ENCODE measurements at regions not wholly inside any gene's neighbourhood (a gene's known extent, or its start where the extent isn't known, plus 50 kb on each side); places are given as distances from the start of the nearest gene placed in this dataset.

DNA sequence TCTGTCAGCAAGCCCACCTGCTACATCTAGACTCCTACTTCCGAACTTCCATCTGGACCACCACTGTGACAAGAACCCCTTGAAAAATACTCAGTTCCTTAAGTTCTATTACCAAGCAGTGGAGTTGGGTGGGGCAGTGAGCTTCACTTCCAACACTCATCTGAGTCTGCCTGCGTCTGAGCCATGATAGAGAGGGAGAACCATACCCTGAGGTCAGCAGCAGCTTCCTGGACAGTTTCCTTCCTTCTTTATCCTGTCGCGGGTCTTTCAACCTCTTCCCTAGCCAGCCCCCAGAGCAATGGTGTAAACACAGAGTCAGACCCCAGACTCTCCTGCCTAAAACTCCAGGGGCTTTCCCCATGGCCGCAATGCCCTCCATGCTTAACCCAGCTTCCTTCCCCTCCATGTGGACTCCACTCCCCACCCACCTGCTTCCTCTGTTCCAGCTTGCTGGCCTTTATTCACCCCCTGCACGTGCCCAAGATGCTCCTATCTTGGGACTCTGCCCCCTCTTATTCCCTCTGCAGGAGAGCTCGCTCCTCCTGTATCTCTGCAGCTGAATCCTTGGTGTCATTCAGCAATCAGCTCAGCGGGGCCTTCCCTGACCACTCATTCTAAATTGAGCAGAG, 211.2 kb downstream of the SHQ1 start:
- CTCF ChIA-PET, result no interaction called here
- no peaks in the 10 kb centered on the region for H4K20me1 ChIP-seq (replicated peaks; ENCODE audit: control insufficient read depth, extremely low read depth, insufficient read depth, low read length)

More for the DNA sequence above, 211.2 kb downstream of the SHQ1 start:
- no peak overlapping the region for H3K27ac ChIP-seq (ENCODE audit: insufficient read depth, low read depth, low read length)
- FAIRE-seq (no peak), DNase-seq (ENCODE audit: low read depth, low spot score) (no peak)
- TF ChIP-seq POLR2AphosphoS5 (IDR thresholded peaks at IDR 0.05; ENCODE audit: insufficient read depth, low read depth, low read length) (no peak), FOS (IDR thresholded peaks at IDR 0.05; ENCODE audit: borderline replicate concordance, insufficient read depth, low read length) (no peak), EZH2 (IDR thresholded peaks at IDR 0.05; ENCODE audit: borderline replicate concordance, low read depth, low read length, severe bottlenecking) (no peak), MYC (IDR thresholded peaks at IDR 0.05; ENCODE audit: low read depth, low read length) (no peak), JUN (IDR thresholded peaks at IDR 0.05; ENCODE audit: borderline replicate concordance, insufficient read depth, insufficient read length, low read depth) (no peak), GATA2 (IDR thresholded peaks at IDR 0.05; ENCODE audit: insufficient read depth, insufficient read length, low read depth, low read length) (no peak), POLR2A (IDR thresholded peaks at IDR 0.05; ENCODE audit: low read depth, low read length) (no peak)
- TF ChIP-seq, protein P1, sequence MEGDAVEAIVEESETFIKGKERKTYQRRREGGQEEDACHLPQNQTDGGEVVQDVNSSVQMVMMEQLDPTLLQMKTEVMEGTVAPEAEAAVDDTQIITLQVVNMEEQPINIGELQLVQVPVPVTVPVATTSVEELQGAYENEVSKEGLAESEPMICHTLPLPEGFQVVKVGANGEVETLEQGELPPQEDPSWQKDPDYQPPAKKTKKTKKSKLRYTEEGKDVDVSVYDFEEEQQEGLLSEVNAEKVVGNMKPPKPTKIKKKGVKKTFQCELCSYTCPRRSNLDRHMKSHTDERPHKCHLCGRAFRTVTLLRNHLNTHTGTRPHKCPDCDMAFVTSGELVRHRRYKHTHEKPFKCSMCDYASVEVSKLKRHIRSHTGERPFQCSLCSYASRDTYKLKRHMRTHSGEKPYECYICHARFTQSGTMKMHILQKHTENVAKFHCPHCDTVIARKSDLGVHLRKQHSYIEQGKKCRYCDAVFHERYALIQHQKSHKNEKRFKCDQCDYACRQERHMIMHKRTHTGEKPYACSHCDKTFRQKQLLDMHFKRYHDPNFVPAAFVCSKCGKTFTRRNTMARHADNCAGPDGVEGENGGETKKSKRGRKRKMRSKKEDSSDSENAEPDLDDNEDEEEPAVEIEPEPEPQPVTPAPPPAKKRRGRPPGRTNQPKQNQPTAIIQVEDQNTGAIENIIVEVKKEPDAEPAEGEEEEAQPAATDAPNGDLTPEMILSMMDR (IDR thresholded peaks at IDR 0.05; ENCODE audit: extremely low read depth in 1 of 2, insufficient read depth in 1 of 2, low read depth in 1 of 2, low read length in 2 of 2), result no peak
- TF ChIP-seq, protein P2, sequence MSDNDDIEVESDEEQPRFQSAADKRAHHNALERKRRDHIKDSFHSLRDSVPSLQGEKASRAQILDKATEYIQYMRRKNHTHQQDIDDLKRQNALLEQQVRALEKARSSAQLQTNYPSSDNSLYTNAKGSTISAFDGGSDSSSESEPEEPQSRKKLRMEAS (IDR thresholded peaks at IDR 0.05; ENCODE audit: insufficient read depth, insufficient read length), result no peak
- H3K36me3 ChIP-seq (ENCODE audit: control insufficient read depth in 2 of 2, extremely low read depth in 1 of 2, insufficient read depth in 2 of 2, low read length in 2 of 2), result no peaks in the 10 kb centered on the region
- H3K4me2 ChIP-seq (ENCODE audit: insufficient read depth, low read length), result no peak overlapping the region
- H3K4me1 ChIP-seq (ENCODE audit: control insufficient read depth, extremely low read depth, insufficient read depth, low read length), result no peaks in the 10 kb centered on the region
- H3K9me3 ChIP-seq (replicated peaks; ENCODE audit: control insufficient read depth, insufficient read depth, low read length), result no peaks in the 10 kb centered on the region
- no peak overlapping the region for H3K4me3 ChIP-seq (replicated peaks in 1 of 3; ENCODE audit: insufficient read depth in 1 of 3, low read depth in 1 of 3, low read length in 3 of 3)
- no peak overlapping the region for H3K9ac ChIP-seq (replicated peaks; ENCODE audit: extremely low read depth, insufficient read depth, low read length)
- BruUV-seq (replicated peaks), result no TSS peak
- POLR2A ChIA-PET, result no interaction called here
- H3K79me2 ChIP-seq (ENCODE audit: control insufficient read depth, insufficient read depth, low read length), result no peaks in the 10 kb centered on the region
- dilution Hi-C loops (cut with MboI; ENCODE audit: extremely low pct_ligation_motif_present, low sequenced_read_pairs) (no loop called here), intact Hi-C loops (cut with micrococcal nuclease) (no loop called here)
- no peaks in the 10 kb centered on the region for H3K9me1 ChIP-seq (replicated peaks; ENCODE audit: control insufficient read depth, extremely low read depth, insufficient read depth, low read length)
- no peak overlapping the region for H2AFZ ChIP-seq (ENCODE audit: low read depth, low read length)
- H3K27me3 ChIP-seq (ENCODE audit: control insufficient read depth in 2 of 2, insufficient read depth in 2 of 2, low read length in 2 of 2), result no peaks in the 10 kb centered on the region

All from endothelial cell of umbilical vein (primary cell).